SK-N-SH treated with all-trans-retinoic acid at 6 μM for 48 hours (cell line): ENCODE measurements at regions not wholly inside any gene's neighbourhood (a gene's known extent, or its start where the extent isn't known, plus 50 kb on each side); places are given as distances from the start of the nearest gene placed in this dataset.

Source experiments
- ATAC-seq: fragments of 200-7000 bp; cut with Tn5 transposase; 3 replicates; pipeline ENCODE4 v1.9.1; 2020; ENCODE audit warnings: mild to moderate bottlenecking, moderate library complexity
- ARNTL ChIP-seq: fragments of 450-650 bp; formaldehyde crosslinking; IDR thresholded peaks from 2 replicates; pipeline ENCODE4 v1.5.0; 2020; ENCODE audit warnings: low read depth, mild to moderate bottlenecking, moderate library complexity, borderline replicate concordance
- BACH2 ChIP-seq: fragments of 250-450 bp; sonication (Bioruptor Pico); IDR thresholded peaks from 2 replicates; pipeline ENCODE4 v1.9.0; 2021; ENCODE audit warnings: mild to moderate bottlenecking, borderline replicate concordance
- CSDC2 ChIP-seq: fragments of 250-450 bp; sonication (Bioruptor Pico); IDR thresholded peaks from 2 replicates; pipeline ENCODE4 v1.5.0; 2020; ENCODE audit warnings: mild to moderate bottlenecking, moderate library complexity
- ESRRG ChIP-seq: fragments of 250-450 bp; sonication (Bioruptor Pico); IDR thresholded peaks from 2 replicates; pipeline ENCODE4 v1.6.1; 2021; ENCODE audit warnings: mild to moderate bottlenecking
- GLIS3 ChIP-seq: fragments of 250-450 bp; sonication (Bioruptor Pico); IDR thresholded peaks from 2 replicates; pipeline ENCODE4 v1.5.0; 2020; ENCODE audit warnings: mild to moderate bottlenecking, moderate library complexity
- ISL1 ChIP-seq: fragments of 250-450 bp; sonication (Bioruptor Pico); IDR thresholded peaks from 2 replicates; pipeline ENCODE4 v2.1.2; 2022; ENCODE audit warnings: mild to moderate bottlenecking, moderate library complexity
- OSR1 ChIP-seq: fragments of 250-450 bp; sonication (Bioruptor Pico); IDR thresholded peaks from 2 replicates; pipeline ENCODE4 v1.8.0; 2022; ENCODE audit warnings: moderate library complexity, mild to moderate bottlenecking, inconsistent platforms
- PPARA ChIP-seq: fragments of 250-450 bp; sonication (Bioruptor Pico); IDR thresholded peaks from 2 replicates; pipeline ENCODE4 v1.5.0; 2020; ENCODE audit warnings: mild to moderate bottlenecking, borderline replicate concordance
- RARB ChIP-seq: fragments of 250-450 bp; sonication (Bioruptor Pico); IDR thresholded peaks from 2 replicates; pipeline ENCODE4 v1.8.0; 2021; ENCODE audit warnings: mild to moderate bottlenecking, moderate library complexity
- TCF4 ChIP-seq: fragments of 250-450 bp; sonication (Bioruptor Pico); IDR thresholded peaks from 2 replicates; pipeline ENCODE4 v1.8.0; 2021; ENCODE audit warnings: mild to moderate bottlenecking, moderate library complexity, borderline replicate concordance
- ZFP3 ChIP-seq: fragments of 250-450 bp; sonication (Bioruptor Pico); IDR thresholded peaks from 2 replicates; pipeline ENCODE4 v1.5.0; 2020; ENCODE audit warnings: mild to moderate bottlenecking, moderate library complexity
- ZFP30 ChIP-seq: fragments of 450-650 bp; formaldehyde crosslinking; IDR thresholded peaks from 2 replicates; pipeline ENCODE4 v1.5.0; 2022; ENCODE audit warnings: mild to moderate bottlenecking, moderate library complexity
- ZNF565 ChIP-seq: fragments of 450-650 bp; formaldehyde crosslinking; conservative IDR thresholded peaks from 2 replicates; pipeline ENCODE4 v1.5.0; 2020; ENCODE audit warnings: low read depth, mild to moderate bottlenecking, moderate library complexity
- ZNF70 ChIP-seq: fragments of 450-650 bp; formaldehyde crosslinking; IDR thresholded peaks from 2 replicates; pipeline ENCODE4 v1.5.0; 2020; ENCODE audit warnings: mild to moderate bottlenecking, moderate library complexity
- ZNF8 ChIP-seq: fragments of 450-650 bp; formaldehyde crosslinking; IDR thresholded peaks from 2 replicates; pipeline ENCODE4 v1.5.0; 2020; ENCODE audit warnings: mild to moderate bottlenecking, moderate library complexity
- TF ChIP-seq, protein P1 (sequence below): fragments of 250-450 bp; sonication (Bioruptor Pico); IDR thresholded peaks from 2 replicates; pipeline ENCODE4 v1.8.0; 2020; ENCODE audit warnings: mild to moderate bottlenecking, moderate library complexity, borderline replicate concordance
- TF ChIP-seq, protein P2 (sequence below): fragments of 250-450 bp; sonication (Bioruptor Pico); IDR thresholded peaks from 2 replicates; pipeline ENCODE4 v1.5.1; 2021; ENCODE audit warnings: mild to moderate bottlenecking, moderate library complexity
- TF ChIP-seq, protein P3 (sequence below): fragments of 250-450 bp; sonication (Bioruptor Pico); IDR thresholded peaks from 2 replicates; pipeline ENCODE4 v1.5.0; 2020; ENCODE audit warnings: mild to moderate bottlenecking, moderate library complexity
- TF ChIP-seq, protein P4 (sequence below): fragments of 250-450 bp; sonication (Bioruptor Pico); IDR thresholded peaks from 2 replicates; pipeline ENCODE4 v1.8.0; 2021; ENCODE audit warnings: low read depth, mild to moderate bottlenecking, moderate library complexity, borderline replicate concordance
- TF ChIP-seq, protein P5 (sequence below): fragments of 250-450 bp; sonication (Bioruptor Pico); IDR thresholded peaks from 2 replicates; pipeline ENCODE4 v1.5.1; 2020; ENCODE audit warnings: low read depth, mild to moderate bottlenecking, moderate library complexity

DNA sequence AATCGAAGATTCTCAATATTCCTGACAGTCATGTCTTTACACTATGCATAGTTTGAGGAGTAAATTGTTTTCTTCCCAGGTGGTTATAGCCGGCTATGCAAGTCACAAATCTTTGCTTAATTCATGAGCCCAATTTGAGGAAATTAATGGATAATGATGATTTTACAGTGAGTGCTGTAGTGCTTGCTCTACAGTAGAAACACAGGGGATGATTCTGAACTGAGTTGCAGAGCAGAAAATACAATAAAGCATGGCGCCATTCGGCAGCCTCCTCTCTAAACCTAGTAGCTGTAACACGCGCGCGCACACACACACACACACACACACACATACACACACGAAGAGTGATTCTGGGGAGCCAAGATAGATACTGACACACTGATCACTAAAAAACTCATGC is 181.7 kb upstream of the DPH6 start:
- no peak for ATAC-seq
- TF ChIP-seq, protein P1, sequence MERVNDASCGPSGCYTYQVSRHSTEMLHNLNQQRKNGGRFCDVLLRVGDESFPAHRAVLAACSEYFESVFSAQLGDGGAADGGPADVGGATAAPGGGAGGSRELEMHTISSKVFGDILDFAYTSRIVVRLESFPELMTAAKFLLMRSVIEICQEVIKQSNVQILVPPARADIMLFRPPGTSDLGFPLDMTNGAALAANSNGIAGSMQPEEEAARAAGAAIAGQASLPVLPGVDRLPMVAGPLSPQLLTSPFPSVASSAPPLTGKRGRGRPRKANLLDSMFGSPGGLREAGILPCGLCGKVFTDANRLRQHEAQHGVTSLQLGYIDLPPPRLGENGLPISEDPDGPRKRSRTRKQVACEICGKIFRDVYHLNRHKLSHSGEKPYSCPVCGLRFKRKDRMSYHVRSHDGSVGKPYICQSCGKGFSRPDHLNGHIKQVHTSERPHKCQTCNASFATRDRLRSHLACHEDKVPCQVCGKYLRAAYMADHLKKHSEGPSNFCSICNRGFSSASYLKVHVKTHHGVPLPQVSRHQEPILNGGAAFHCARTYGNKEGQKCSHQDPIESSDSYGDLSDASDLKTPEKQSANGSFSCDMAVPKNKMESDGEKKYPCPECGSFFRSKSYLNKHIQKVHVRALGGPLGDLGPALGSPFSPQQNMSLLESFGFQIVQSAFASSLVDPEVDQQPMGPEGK: no peak
- TF ChIP-seq OSR1 (CRISPR knock-in tag) (no peak), ZFP3 (CRISPR knock-in tag) (no peak), ZNF565 (no peak), ZNF8 (CRISPR knock-in tag) (no peak), ZNF70 (CRISPR knock-in tag) (no peak), TCF4 (CRISPR knock-in tag) (no peak), RARB (CRISPR knock-in tag) (no peak), ARNTL (no peak), ZFP30 (CRISPR knock-in tag) (no peak)

DNA sequence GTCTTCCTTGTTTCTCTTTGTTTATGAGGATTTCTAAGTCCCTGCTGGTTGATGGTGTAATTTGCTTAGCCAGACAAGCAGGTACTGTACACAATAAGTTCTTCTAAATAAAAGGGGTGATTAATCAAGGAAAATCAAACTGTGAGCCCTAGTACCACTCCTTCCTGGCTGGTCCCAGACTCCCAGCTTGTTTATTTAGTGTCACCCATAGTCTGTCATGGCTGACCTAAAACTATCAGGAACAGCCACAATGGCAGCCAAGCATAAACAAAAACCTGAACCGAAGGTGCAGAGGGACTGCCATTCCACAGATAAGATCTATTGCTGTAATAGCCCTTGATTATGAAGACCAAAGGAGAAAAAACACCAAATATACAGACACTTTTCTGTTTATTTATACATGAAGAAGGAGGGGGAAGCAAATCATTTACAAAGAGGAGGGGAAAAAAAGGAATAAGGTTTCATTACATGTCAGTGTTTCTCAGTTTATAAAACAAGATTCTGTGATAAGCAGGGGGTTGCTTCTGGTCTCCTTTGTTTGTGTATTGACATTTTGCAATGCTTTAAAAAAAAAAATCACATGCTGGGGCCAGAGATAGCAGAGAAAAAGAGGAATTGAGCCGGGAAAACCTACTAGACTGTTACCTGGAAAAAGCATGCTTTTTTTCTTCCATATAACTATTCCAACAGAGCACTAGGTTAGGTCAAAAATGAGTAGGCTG is 182.4 kb upstream of the DPH6 start:
- TF ChIP-seq ESRRG (CRISPR knock-in tag): no peak
- no peak for TF ChIP-seq ZNF565
- TF ChIP-seq ISL1 (CRISPR knock-in tag): no peak
- TF ChIP-seq, protein P2, sequence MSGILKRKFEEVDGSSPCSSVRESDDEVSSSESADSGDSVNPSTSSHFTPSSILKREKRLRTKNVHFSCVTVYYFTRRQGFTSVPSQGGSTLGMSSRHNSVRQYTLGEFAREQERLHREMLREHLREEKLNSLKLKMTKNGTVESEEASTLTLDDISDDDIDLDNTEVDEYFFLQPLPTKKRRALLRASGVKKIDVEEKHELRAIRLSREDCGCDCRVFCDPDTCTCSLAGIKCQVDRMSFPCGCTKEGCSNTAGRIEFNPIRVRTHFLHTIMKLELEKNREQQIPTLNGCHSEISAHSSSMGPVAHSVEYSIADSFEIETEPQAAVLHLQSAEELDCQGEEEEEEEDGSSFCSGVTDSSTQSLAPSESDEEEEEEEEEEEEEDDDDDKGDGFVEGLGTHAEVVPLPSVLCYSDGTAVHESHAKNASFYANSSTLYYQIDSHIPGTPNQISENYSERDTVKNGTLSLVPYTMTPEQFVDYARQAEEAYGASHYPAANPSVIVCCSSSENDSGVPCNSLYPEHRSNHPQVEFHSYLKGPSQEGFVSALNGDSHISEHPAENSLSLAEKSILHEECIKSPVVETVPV: no peak
- TF ChIP-seq BACH2 (CRISPR knock-in tag): no peak
- no peak for TF ChIP-seq CSDC2 (CRISPR knock-in tag)
- no peak for TF ChIP-seq OSR1 (CRISPR knock-in tag)
- no peak for TF ChIP-seq TCF4 (CRISPR knock-in tag)
- TF ChIP-seq, protein P3, sequence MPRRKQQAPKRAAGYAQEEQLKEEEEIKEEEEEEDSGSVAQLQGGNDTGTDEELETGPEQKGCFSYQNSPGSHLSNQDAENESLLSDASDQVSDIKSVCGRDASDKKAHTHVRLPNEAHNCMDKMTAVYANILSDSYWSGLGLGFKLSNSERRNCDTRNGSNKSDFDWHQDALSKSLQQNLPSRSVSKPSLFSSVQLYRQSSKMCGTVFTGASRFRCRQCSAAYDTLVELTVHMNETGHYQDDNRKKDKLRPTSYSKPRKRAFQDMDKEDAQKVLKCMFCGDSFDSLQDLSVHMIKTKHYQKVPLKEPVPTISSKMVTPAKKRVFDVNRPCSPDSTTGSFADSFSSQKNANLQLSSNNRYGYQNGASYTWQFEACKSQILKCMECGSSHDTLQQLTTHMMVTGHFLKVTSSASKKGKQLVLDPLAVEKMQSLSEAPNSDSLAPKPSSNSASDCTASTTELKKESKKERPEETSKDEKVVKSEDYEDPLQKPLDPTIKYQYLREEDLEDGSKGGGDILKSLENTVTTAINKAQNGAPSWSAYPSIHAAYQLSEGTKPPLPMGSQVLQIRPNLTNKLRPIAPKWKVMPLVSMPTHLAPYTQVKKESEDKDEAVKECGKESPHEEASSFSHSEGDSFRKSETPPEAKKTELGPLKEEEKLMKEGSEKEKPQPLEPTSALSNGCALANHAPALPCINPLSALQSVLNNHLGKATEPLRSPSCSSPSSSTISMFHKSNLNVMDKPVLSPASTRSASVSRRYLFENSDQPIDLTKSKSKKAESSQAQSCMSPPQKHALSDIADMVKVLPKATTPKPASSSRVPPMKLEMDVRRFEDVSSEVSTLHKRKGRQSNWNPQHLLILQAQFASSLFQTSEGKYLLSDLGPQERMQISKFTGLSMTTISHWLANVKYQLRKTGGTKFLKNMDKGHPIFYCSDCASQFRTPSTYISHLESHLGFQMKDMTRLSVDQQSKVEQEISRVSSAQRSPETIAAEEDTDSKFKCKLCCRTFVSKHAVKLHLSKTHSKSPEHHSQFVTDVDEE (CRISPR knock-in tag): no peak
- TF ChIP-seq GLIS3 (CRISPR knock-in tag): no peak
- TF ChIP-seq ZFP30 (CRISPR knock-in tag): no peak
- TF ChIP-seq, protein P4, sequence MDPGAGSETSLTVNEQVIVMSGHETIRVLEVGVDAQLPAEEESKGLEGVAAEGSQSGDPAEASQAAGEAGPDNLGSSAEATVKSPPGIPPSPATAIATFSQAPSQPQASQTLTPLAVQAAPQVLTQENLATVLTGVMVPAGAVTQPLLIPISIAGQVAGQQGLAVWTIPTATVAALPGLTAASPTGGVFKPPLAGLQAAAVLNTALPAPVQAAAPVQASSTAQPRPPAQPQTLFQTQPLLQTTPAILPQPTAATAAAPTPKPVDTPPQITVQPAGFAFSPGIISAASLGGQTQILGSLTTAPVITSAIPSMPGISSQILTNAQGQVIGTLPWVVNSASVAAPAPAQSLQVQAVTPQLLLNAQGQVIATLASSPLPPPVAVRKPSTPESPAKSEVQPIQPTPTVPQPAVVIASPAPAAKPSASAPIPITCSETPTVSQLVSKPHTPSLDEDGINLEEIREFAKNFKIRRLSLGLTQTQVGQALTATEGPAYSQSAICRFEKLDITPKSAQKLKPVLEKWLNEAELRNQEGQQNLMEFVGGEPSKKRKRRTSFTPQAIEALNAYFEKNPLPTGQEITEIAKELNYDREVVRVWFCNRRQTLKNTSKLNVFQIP: no peak
- TF ChIP-seq ZFP3 (CRISPR knock-in tag): no peak
- no peak for TF ChIP-seq PPARA
- TF ChIP-seq RARB (CRISPR knock-in tag): no peak
- TF ChIP-seq ZNF8 (CRISPR knock-in tag): no peak
- TF ChIP-seq, protein P1: no peak
- TF ChIP-seq, protein P5, sequence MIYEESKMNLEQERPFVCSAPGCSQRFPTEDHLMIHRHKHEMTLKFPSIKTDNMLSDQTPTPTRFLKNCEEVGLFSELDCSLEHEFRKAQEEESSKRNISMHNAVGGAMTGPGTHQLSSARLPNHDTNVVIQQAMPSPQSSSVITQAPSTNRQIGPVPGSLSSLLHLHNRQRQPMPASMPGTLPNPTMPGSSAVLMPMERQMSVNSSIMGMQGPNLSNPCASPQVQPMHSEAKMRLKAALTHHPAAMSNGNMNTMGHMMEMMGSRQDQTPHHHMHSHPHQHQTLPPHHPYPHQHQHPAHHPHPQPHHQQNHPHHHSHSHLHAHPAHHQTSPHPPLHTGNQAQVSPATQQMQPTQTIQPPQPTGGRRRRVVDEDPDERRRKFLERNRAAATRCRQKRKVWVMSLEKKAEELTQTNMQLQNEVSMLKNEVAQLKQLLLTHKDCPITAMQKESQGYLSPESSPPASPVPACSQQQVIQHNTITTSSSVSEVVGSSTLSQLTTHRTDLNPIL: no peak
- no peak for ATAC-seq
